ENCODE measurements at regions not wholly inside any gene's neighbourhood (a gene's known extent, or its start where the extent isn't known, plus 50 kb on each side); places are given as distances from the start of the nearest gene placed in this dataset.

- TF ChIP-seq ZNF253 (CRISPR knock-in tag; conservative IDR thresholded peaks at IDR 0.05) (no peak), ZSCAN29 (IDR thresholded peaks at IDR 0.05) (no peak), RHOXF2B (CRISPR knock-in tag; conservative IDR thresholded peaks at IDR 0.05) (no peak), EHMT2 (IDR thresholded peaks at IDR 0.05) (no peak)
Observed at GRCh38 chr2:139514951-139515350, 734.8 kb upstream of the NXPH2 start (continued).

GRCh38 chr2:139495851-139496250 lies 715.7 kb upstream of the NXPH2 start:
- Histone ChIP-seq H3K4me2 (ENCODE audit: insufficient read depth, low read length) (no peak overlapping the region), H3K9me1 (ENCODE audit: control insufficient read depth, insufficient read depth, low read length) (no peaks in the 10 kb centered on the region), H2AFZ (ENCODE audit: low read depth, low read length) (no peak overlapping the region), H3K9ac (ENCODE audit: insufficient read depth in 1 of 2, low read depth in 2 of 2, low read length in 2 of 2) (no peak overlapping the region), H3K36me3 (ENCODE audit: control insufficient read depth, insufficient read depth, low read length) (no peaks in the 10 kb centered on the region), H3K27me3 (ENCODE audit: control insufficient read depth in 2 of 2, insufficient read depth in 2 of 2, low read length in 2 of 2) (no peaks in the 10 kb centered on the region), H3K4me1 (replicated peaks in 1 of 2; ENCODE audit: control insufficient read depth in 2 of 2, insufficient read depth in 2 of 2, low read length in 2 of 2) (no peaks in the 10 kb centered on the region), H3K4me3 (no peak overlapping the region), H3K9me3 (replicated peaks; ENCODE audit: control insufficient read depth, insufficient read depth, low read depth, low read length) (no peaks in the 10 kb centered on the region), H4K20me1 (replicated peaks; ENCODE audit: control insufficient read depth, insufficient read depth, low read length) (no peaks in the 10 kb centered on the region), H3K27ac (ENCODE audit: extremely low read depth, low read depth, low read length) (no peak overlapping the region), H3K79me2 (ENCODE audit: control insufficient read depth, insufficient read depth, low read length) (no peaks in the 10 kb centered on the region)
- in situ Hi-C loops (cut with MboI) (no loop called here), intact Hi-C loops (cut with micrococcal nuclease) (no loop called here)
- no TSS peak for BruUV-seq (replicated peaks)
- DNase-seq (ENCODE audit: extremely low read depth in 1 of 4, low spot score in 3 of 4) = no peak
- no peak for FAIRE-seq
- no peak for ATAC-seq
- ChIA-PET POLR2A (no interaction called here), CTCF (ENCODE audit: low intra/inter-chr PET ratio) (no interaction called here)
- WGBS (ENCODE audit: insufficient coverage, low coverage, missing lambda C conversion rate) = 8% methylated on average over 3 of the region's 3 CpGs
- TF ChIP-seq SIN3B (IDR thresholded peaks at IDR 0.05; ENCODE audit: low read depth) = no peak
- TF ChIP-seq FOXJ3 (CRISPR knock-in tag; IDR thresholded peaks at IDR 0.05) = no peak
- TF ChIP-seq JUND (IDR thresholded peaks at IDR 0.05; ENCODE audit: borderline replicate concordance, low read depth, low read length) = no peak
- TF ChIP-seq JUND (tag; IDR thresholded peaks at IDR 0.05; ENCODE audit: borderline replicate concordance, low read depth, low read length) = no peak
- no peak for TF ChIP-seq ZBTB17 (CRISPR knock-in tag; IDR thresholded peaks at IDR 0.05)
- TF ChIP-seq FOSL1 (tag; conservative IDR thresholded peaks at IDR 0.05) = no peak
- TF ChIP-seq RBFOX2 (IDR thresholded peaks at IDR 0.05; ENCODE audit: low read depth, low read length) = no peak
- TF ChIP-seq EP300 (IDR thresholded peaks at IDR 0.05; ENCODE audit: low read length) = no peak
- no peak for TF ChIP-seq ZC3H4 (CRISPR knock-in tag; IDR thresholded peaks at IDR 0.05; ENCODE audit: borderline replicate concordance)
- TF ChIP-seq MGA (IDR thresholded peaks at IDR 0.05) = no peak
